COR-L47 (cell line): ENCODE measurements at regions not wholly inside any gene's neighbourhood (a gene's known extent, or its start where the extent isn't known, plus 50 kb on each side); places are given as distances from the start of the nearest gene placed in this dataset.
A peak's percentile ranks its signal among the peaks of the same experiment; 100 is the strongest.
"Not testable (repeated sequence)": the region's sequence is repeated elsewhere in the genome, so short reads cannot be mapped to it uniquely, and the experiment has no call there.

Experiments
- DNase-seq: peaks from one replicate; lab custom pipeline; 2025; lab: John Stamatoyannopoulos, UW

GRCh38 chr4:141290771-141291170 is 70.1 kb downstream of the ZNF330 start:
- DNase-seq, result no peak

- DNase-seq, result no peak
These were observed 73.6 kb downstream of the ZNF330 start for GRCh38 chr4:141294306-141294705.

- no peak for DNase-seq
These were observed 80.5 kb downstream of the ZNF330 start for GRCh38 chr4:141301216-141301615.

GRCh38 chr4:141302924-141303323 is 82.2 kb downstream of the ZNF330 start:
- no peak for DNase-seq

- no peak for DNase-seq
These were observed 83.7 kb downstream of the ZNF330 start for GRCh38 chr4:141304346-141304745.

- DNase-seq, result no peak
These were observed 85.6 kb downstream of the ZNF330 start for GRCh38 chr4:141306331-141306730.

- DNase-seq, result peak; percentile 49
These were observed 86.6 kb downstream of the ZNF330 start for GRCh38 chr4:141307241-141307689.

GRCh38 chr4:141309874-141310273 is 89.2 kb downstream of the ZNF330 start:
- no peak for DNase-seq

GRCh38 chr4:141311246-141312204 is 90.8 kb downstream of the ZNF330 start:
- no peak for DNase-seq

- no peak for DNase-seq
These were observed 93.9 kb downstream of the ZNF330 start for GRCh38 chr4:141314627-141315026.

GRCh38 chr4:141328560-141329173 is 108.0 kb downstream of the ZNF330 start:
- no peak for DNase-seq

- DNase-seq, result no peak
These were observed 108.5 kb downstream of the ZNF330 start for GRCh38 chr4:141329174-141329569.

- DNase-seq, result no peak
These were observed 109.9 kb downstream of the ZNF330 start for GRCh38 chr4:141330616-141331015.

GRCh38 chr4:141331534-141332358 is 111.1 kb downstream of the ZNF330 start:
- no peak for DNase-seq

GRCh38 chr4:141332359-141333181 is 111.9 kb downstream of the ZNF330 start:
- not testable (repeated sequence) for DNase-seq

- not testable (repeated sequence) for DNase-seq
These were observed 112.9 kb downstream of the ZNF330 start for GRCh38 chr4:141333456-141334230.

GRCh38 chr4:141335166-141335565 is 114.5 kb downstream of the ZNF330 start:
- DNase-seq, result no peak

GRCh38 chr4:141338238-141338637 is 117.5 kb downstream of the ZNF330 start:
- DNase-seq, result no peak

- no peak for DNase-seq
These were observed 118.7 kb downstream of the ZNF330 start for GRCh38 chr4:141339391-141339790.

- DNase-seq, result no peak
These were observed 119.3 kb downstream of the ZNF330 start for GRCh38 chr4:141339966-141340365.

- no peak for DNase-seq
These were observed 119.8 kb downstream of the ZNF330 start for GRCh38 chr4:141340458-141340857.
